Keratinocyte (primary cell): ENCODE measurements at regions not wholly inside any gene's neighbourhood (a gene's known extent, or its start where the extent isn't known, plus 50 kb on each side); places are given as distances from the start of the nearest gene placed in this dataset.

Experiments
- EZH2 ChIP-seq: IDR thresholded peaks from one replicate; pipeline ENCODE4 v1.6.1; 2012; ENCODE audit warnings: inconsistent platforms, mild to moderate bottlenecking, low read length, moderate library complexity
- TF ChIP-seq, protein P1 (sequence below), 3 experiments: IDR thresholded peaks in 1 of 3; conservative IDR thresholded peaks in 1 of 3; optimal IDR thresholded peaks in 1 of 3; 2 replicates in 2 of 3; 3 replicates in 1 of 3; pipeline versions ENCODE3 to v1.5.1; 2011; ENCODE audit warnings: low read length in 3 of 3, mild to moderate bottlenecking in 3 of 3, moderate library complexity in 2 of 3, control low read depth in 1 of 3, inconsistent platforms in 1 of 3; ENCODE audit not compliant: insufficient read depth in 2 of 3; ENCODE audit errors: extremely low read depth in 1 of 3

GRCh38 chr6:74549746-74550145, 656.1 kb downstream of the COL12A1 start:
- TF ChIP-seq, protein P1, sequence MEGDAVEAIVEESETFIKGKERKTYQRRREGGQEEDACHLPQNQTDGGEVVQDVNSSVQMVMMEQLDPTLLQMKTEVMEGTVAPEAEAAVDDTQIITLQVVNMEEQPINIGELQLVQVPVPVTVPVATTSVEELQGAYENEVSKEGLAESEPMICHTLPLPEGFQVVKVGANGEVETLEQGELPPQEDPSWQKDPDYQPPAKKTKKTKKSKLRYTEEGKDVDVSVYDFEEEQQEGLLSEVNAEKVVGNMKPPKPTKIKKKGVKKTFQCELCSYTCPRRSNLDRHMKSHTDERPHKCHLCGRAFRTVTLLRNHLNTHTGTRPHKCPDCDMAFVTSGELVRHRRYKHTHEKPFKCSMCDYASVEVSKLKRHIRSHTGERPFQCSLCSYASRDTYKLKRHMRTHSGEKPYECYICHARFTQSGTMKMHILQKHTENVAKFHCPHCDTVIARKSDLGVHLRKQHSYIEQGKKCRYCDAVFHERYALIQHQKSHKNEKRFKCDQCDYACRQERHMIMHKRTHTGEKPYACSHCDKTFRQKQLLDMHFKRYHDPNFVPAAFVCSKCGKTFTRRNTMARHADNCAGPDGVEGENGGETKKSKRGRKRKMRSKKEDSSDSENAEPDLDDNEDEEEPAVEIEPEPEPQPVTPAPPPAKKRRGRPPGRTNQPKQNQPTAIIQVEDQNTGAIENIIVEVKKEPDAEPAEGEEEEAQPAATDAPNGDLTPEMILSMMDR (optimal IDR thresholded peaks at IDR 0.05 in 1 of 3, IDR thresholded peaks at IDR 0.05 in 1 of 3, conservative IDR thresholded peaks at IDR 0.05 in 1 of 3; ENCODE audit: extremely low read depth in 1 of 3, insufficient read depth in 2 of 3, low read length in 3 of 3), result no peak
- no peak for TF ChIP-seq EZH2
